T-helper 1 cell treated with Interleukin-12 subunit alpha and Interleukin-12 subunit beta and Interleukin-4 antibody, amounts not matched to agents 30 μg/mL and 1 μg/mL, for 36 hours (primary cell): ENCODE measurements at regions not wholly inside any gene's neighbourhood (a gene's known extent, or its start where the extent isn't known, plus 50 kb on each side); places are given as distances from the start of the nearest gene placed in this dataset.
"Not testable (repeated sequence)": the region's sequence is repeated elsewhere in the genome, so short reads cannot be mapped to it uniquely, and the experiment has no call there.

Source experiments
- H3K27ac Mint-ChIP-seq: one replicate; pipeline ENCODE4 v1.8.0; 2021; ENCODE audit warnings: mild to moderate bottlenecking, mixed read lengths
- H3K27me3 Mint-ChIP-seq: one replicate; pipeline ENCODE4 v1.8.0; 2021; ENCODE audit warnings: low read depth, mixed read lengths
- H3K36me3 Mint-ChIP-seq: one replicate; pipeline ENCODE4 v1.8.0; 2021; ENCODE audit warnings: low read depth, mixed read lengths
- H3K4me1 Mint-ChIP-seq: one replicate; pipeline ENCODE4 v1.8.0; 2021; ENCODE audit warnings: low read depth, mixed read lengths
- H3K4me3 Mint-ChIP-seq: one replicate; pipeline ENCODE4 v1.8.0; 2021; ENCODE audit warnings: mild to moderate bottlenecking, moderate library complexity, mixed read lengths
- H3K9me3 Mint-ChIP-seq: one replicate; pipeline ENCODE4 v1.8.0; 2021; ENCODE audit warnings: mixed read lengths

GRCh38 chr13:80823472-80823871 is 482.5 kb upstream of the SPRY2 start:
- peaks cover 26% of the 10 kb centered on the region for H3K9me3 Mint-ChIP-seq
- H3K27ac Mint-ChIP-seq: no peak overlapping the region
- no peaks in the 10 kb centered on the region for H3K4me1 Mint-ChIP-seq
- H3K4me3 Mint-ChIP-seq: no peak overlapping the region
- no peaks in the 10 kb centered on the region for H3K36me3 Mint-ChIP-seq
- no peaks in the 10 kb centered on the region for H3K27me3 Mint-ChIP-seq

GRCh38 chr13:80821466-80821865 is 480.5 kb upstream of the SPRY2 start:
- Mint-ChIP-seq H3K27ac (no peak overlapping the region), H3K36me3 (no peaks in the 10 kb centered on the region), H3K4me1 (no peaks in the 10 kb centered on the region), H3K27me3 (no peaks in the 10 kb centered on the region), H3K9me3 (peaks cover 11% of the 10 kb centered on the region), H3K4me3 (no peak overlapping the region)

- no peak overlapping the region for H3K27ac Mint-ChIP-seq
- no peaks in the 10 kb centered on the region for H3K27me3 Mint-ChIP-seq
- no peaks in the 10 kb centered on the region for H3K4me1 Mint-ChIP-seq
- no peaks in the 10 kb centered on the region for H3K36me3 Mint-ChIP-seq
- no peak overlapping the region for H3K4me3 Mint-ChIP-seq
- peaks cover 5% of the 10 kb centered on the region for H3K9me3 Mint-ChIP-seq
Observed at GRCh38 chr13:80817979-80818378, 477.1 kb upstream of the SPRY2 start.

GRCh38 chr13:80814541-80814940 is 473.6 kb upstream of the SPRY2 start:
- Mint-ChIP-seq H3K36me3 (no peaks in the 10 kb centered on the region), H3K9me3 (peaks cover 5% of the 10 kb centered on the region), H3K27me3 (no peaks in the 10 kb centered on the region), H3K4me1 (no peaks in the 10 kb centered on the region), H3K4me3 (no peak overlapping the region), H3K27ac (no peak overlapping the region)

- H3K4me1 Mint-ChIP-seq, H3K27ac Mint-ChIP-seq, H3K36me3 Mint-ChIP-seq, H3K4me3 Mint-ChIP-seq, H3K9me3 Mint-ChIP-seq, H3K27me3 Mint-ChIP-seq: not testable (repeated sequence)
Observed at GRCh38 chr13:80810294-80810693, 469.4 kb upstream of the SPRY2 start.

- Mint-ChIP-seq H3K36me3 (no peaks in the 10 kb centered on the region), H3K4me1 (no peaks in the 10 kb centered on the region), H3K4me3 (no peak overlapping the region), H3K9me3 (peaks cover 10% of the 10 kb centered on the region), H3K27me3 (no peaks in the 10 kb centered on the region), H3K27ac (no peak overlapping the region)
Observed at GRCh38 chr13:80802946-80803345, 462.0 kb upstream of the SPRY2 start.

GRCh38 chr13:80798576-80799133 is 457.7 kb upstream of the SPRY2 start:
- Mint-ChIP-seq H3K27ac (no peak overlapping the region), H3K27me3 (no peaks in the 10 kb centered on the region), H3K36me3 (no peaks in the 10 kb centered on the region), H3K4me3 (no peak overlapping the region), H3K4me1 (no peaks in the 10 kb centered on the region), H3K9me3 (peaks cover 5% of the 10 kb centered on the region)

- Mint-ChIP-seq H3K9me3 (no peaks in the 10 kb centered on the region), H3K36me3 (no peaks in the 10 kb centered on the region), H3K4me1 (no peaks in the 10 kb centered on the region), H3K4me3 (no peak overlapping the region), H3K27me3 (no peaks in the 10 kb centered on the region), H3K27ac (no peak overlapping the region)
Observed at GRCh38 chr13:80787604-80788003, 446.7 kb upstream of the SPRY2 start.

GRCh38 chr13:80783926-80784565 is 443.1 kb upstream of the SPRY2 start:
- no peak overlapping the region for H3K27ac Mint-ChIP-seq
- no peak overlapping the region for H3K4me3 Mint-ChIP-seq
- no peaks in the 10 kb centered on the region for H3K27me3 Mint-ChIP-seq
- no peaks in the 10 kb centered on the region for H3K4me1 Mint-ChIP-seq
- no peaks in the 10 kb centered on the region for H3K9me3 Mint-ChIP-seq
- no peaks in the 10 kb centered on the region for H3K36me3 Mint-ChIP-seq

- Mint-ChIP-seq H3K27me3 (no peaks in the 10 kb centered on the region), H3K4me3 (no peak overlapping the region), H3K9me3 (no peaks in the 10 kb centered on the region), H3K27ac (no peak overlapping the region), H3K36me3 (no peaks in the 10 kb centered on the region), H3K4me1 (no peaks in the 10 kb centered on the region)
Observed at GRCh38 chr13:80782441-80782840, 441.5 kb upstream of the SPRY2 start.

- Mint-ChIP-seq H3K4me3 (no peak overlapping the region), H3K27ac (no peak overlapping the region), H3K9me3 (no peaks in the 10 kb centered on the region), H3K36me3 (no peaks in the 10 kb centered on the region), H3K27me3 (no peaks in the 10 kb centered on the region), H3K4me1 (no peaks in the 10 kb centered on the region)
Observed at GRCh38 chr13:80778297-80778696, 437.4 kb upstream of the SPRY2 start.

GRCh38 chr13:80757694-80758093 is 416.8 kb upstream of the SPRY2 start:
- Mint-ChIP-seq H3K9me3 (peaks cover 19% of the 10 kb centered on the region), H3K4me3 (no peak overlapping the region), H3K27ac (no peak overlapping the region), H3K27me3 (no peaks in the 10 kb centered on the region), H3K4me1 (no peaks in the 10 kb centered on the region), H3K36me3 (no peaks in the 10 kb centered on the region)

GRCh38 chr13:80755910-80756309 is 415.0 kb upstream of the SPRY2 start:
- H3K27ac Mint-ChIP-seq: no peak overlapping the region
- peaks cover 15% of the 10 kb centered on the region for H3K9me3 Mint-ChIP-seq
- no peaks in the 10 kb centered on the region for H3K4me1 Mint-ChIP-seq
- H3K4me3 Mint-ChIP-seq: no peak overlapping the region
- H3K27me3 Mint-ChIP-seq: no peaks in the 10 kb centered on the region
- H3K36me3 Mint-ChIP-seq: no peaks in the 10 kb centered on the region

GRCh38 chr13:80754441-80754840 is 413.5 kb upstream of the SPRY2 start:
- Mint-ChIP-seq H3K36me3 (no peaks in the 10 kb centered on the region), H3K4me1 (no peaks in the 10 kb centered on the region), H3K27me3 (no peaks in the 10 kb centered on the region), H3K4me3 (no peak overlapping the region), H3K9me3 (peaks cover 12% of the 10 kb centered on the region), H3K27ac (no peak overlapping the region)

- H3K27me3 Mint-ChIP-seq: no peaks in the 10 kb centered on the region
- peaks cover 12% of the 10 kb centered on the region for H3K9me3 Mint-ChIP-seq
- H3K4me3 Mint-ChIP-seq: no peak overlapping the region
- no peaks in the 10 kb centered on the region for H3K36me3 Mint-ChIP-seq
- no peaks in the 10 kb centered on the region for H3K4me1 Mint-ChIP-seq
- H3K27ac Mint-ChIP-seq: no peak overlapping the region
Observed at GRCh38 chr13:80753866-80754265, 412.9 kb upstream of the SPRY2 start.

- Mint-ChIP-seq H3K9me3 (peaks cover 12% of the 10 kb centered on the region), H3K27me3 (no peaks in the 10 kb centered on the region), H3K4me1 (no peaks in the 10 kb centered on the region), H3K27ac (no peak overlapping the region), H3K36me3 (no peaks in the 10 kb centered on the region), H3K4me3 (no peak overlapping the region)
Observed at GRCh38 chr13:80751854-80752253, 410.9 kb upstream of the SPRY2 start.
